ENCODE measurements at regions not wholly inside any gene's neighbourhood (a gene's known extent, or its start where the extent isn't known, plus 50 kb on each side); places are given as distances from the start of the nearest gene placed in this dataset.

- DNase-seq: no peak
These were observed 110.9 kb upstream of the COPS8 start for GRCh38 chr2:236974752-236975151.

GRCh38 chr2:236975766-236976165, 109.9 kb upstream of the COPS8 start:
- no peak for DNase-seq

GRCh38 chr2:236976266-236977062, 109.2 kb upstream of the COPS8 start:
- no peak for DNase-seq

GRCh38 chr2:236977063-236977851, 108.4 kb upstream of the COPS8 start:
- no peak for DNase-seq

GRCh38 chr2:236977852-236978398, 107.8 kb upstream of the COPS8 start:
- DNase-seq: no peak

GRCh38 chr2:236979664-236980063, 106.0 kb upstream of the COPS8 start:
- DNase-seq: no peak

GRCh38 chr2:236980961-236981360, 104.7 kb upstream of the COPS8 start:
- no peak for DNase-seq

GRCh38 chr2:236981701-236982485, 103.8 kb upstream of the COPS8 start:
- DNase-seq: no peak

GRCh38 chr2:236982693-236983455, 102.8 kb upstream of the COPS8 start:
- no peak for DNase-seq

GRCh38 chr2:236984046-236984445, 101.6 kb upstream of the COPS8 start:
- no peak for DNase-seq

GRCh38 chr2:236985761-236986339, 99.8 kb upstream of the COPS8 start:
- no peak for DNase-seq

GRCh38 chr2:236986524-236987330, 99.0 kb upstream of the COPS8 start:
- no peak for DNase-seq

- no peak for DNase-seq
These were observed 97.5 kb upstream of the COPS8 start for GRCh38 chr2:236988216-236988615.

- DNase-seq: no peak
These were observed 96.7 kb upstream of the COPS8 start for GRCh38 chr2:236988690-236989624.

GRCh38 chr2:236990552-236990951, 95.1 kb upstream of the COPS8 start:
- no peak for DNase-seq

GRCh38 chr2:236991874-236992273, 93.8 kb upstream of the COPS8 start:
- DNase-seq: no peak

GRCh38 chr2:236993286-236993685, 92.4 kb upstream of the COPS8 start:
- no peak for DNase-seq

GRCh38 chr2:236994361-236994760, 91.3 kb upstream of the COPS8 start:
- DNase-seq: no peak

All from renal pelvis (tissue), 1 donor.